Smooth muscle cell (in vitro differentiated cells): ENCODE measurements at regions not wholly inside any gene's neighbourhood (a gene's known extent, or its start where the extent isn't known, plus 50 kb on each side); places are given as distances from the start of the nearest gene placed in this dataset.
A peak's percentile ranks its signal among the peaks of the same experiment; 100 is the strongest.
"Not testable (repeated sequence)": the region's sequence is repeated elsewhere in the genome, so short reads cannot be mapped to it uniquely, and the experiment has no call there.

Source experiments
- DNase-seq: peaks from one replicate; lab custom pipeline; 2025; ENCODE audit not compliant: unreplicated experiment; lab: John Stamatoyannopoulos, UW
- H2AFZ ChIP-seq: fragments of 200-600 bp; sonication (generic); 2 replicates; pipeline ENCODE4 v1.6.0; 2016; ENCODE audit warnings: antibody characterized with exemption, low read depth, mild to moderate bottlenecking
- H3F3A ChIP-seq: fragments of 200-600 bp; sonication (generic); 2 replicates; pipeline ENCODE4 v1.6.0; 2017; ENCODE audit warnings: antibody characterized with exemption, low read depth
- H3K27ac ChIP-seq: fragments of 200-600 bp; sonication (generic); 2 replicates; pipeline ENCODE4 v1.5.1; 2016; ENCODE audit warnings: low read depth, mild to moderate bottlenecking
- H3K27me3 ChIP-seq: fragments of 200-600 bp; sonication (generic); 2 replicates; pipeline ENCODE4 v1.6.1; 2016; ENCODE audit warnings: low read depth, mild to moderate bottlenecking
- H3K36me3 ChIP-seq: fragments of 200-600 bp; sonication (generic); 2 replicates; pipeline ENCODE4 v1.5.1; 2016; ENCODE audit warnings: low read depth
- H3K4me1 ChIP-seq: fragments of 200-600 bp; sonication (generic); 2 replicates; pipeline ENCODE4 v1.5.1; 2016; ENCODE audit warnings: low read depth
- H3K4me2 ChIP-seq: fragments of 200-600 bp; sonication (generic); 2 replicates; pipeline ENCODE4 v1.6.0; 2016; ENCODE audit warnings: mild to moderate bottlenecking
- H3K4me3 ChIP-seq: fragments of 200-600 bp; sonication (generic); 2 replicates; pipeline ENCODE4 v1.5.1; 2016; ENCODE audit warnings: mild to moderate bottlenecking
- H3K79me2 ChIP-seq: fragments of 200-600 bp; sonication (generic); 2 replicates; pipeline ENCODE4 v1.6.0; 2016; ENCODE audit warnings: low read depth, mild to moderate bottlenecking
- H3K9ac ChIP-seq: fragments of 200-600 bp; sonication (generic); 2 replicates; pipeline ENCODE4 v1.6.0; 2016; ENCODE audit warnings: low read depth
- H3K9me3 ChIP-seq: fragments of 200-600 bp; sonication (generic); replicated peaks from 2 replicates; pipeline ENCODE4 v1.5.1; 2016; ENCODE audit warnings: low read depth
- H4K20me1 ChIP-seq: fragments of 200-600 bp; sonication (generic); 2 replicates; pipeline ENCODE4 v1.6.0; 2016; ENCODE audit warnings: low read depth
- CTCF ChIP-seq: fragments of 200-600 bp; sonication (generic); IDR thresholded peaks from 2 replicates; pipeline ENCODE4 v1.5.1; 2017; ENCODE audit warnings: borderline replicate concordance, mild to moderate bottlenecking, antibody characterized with exemption; ENCODE audit not compliant: insufficient read depth, poor library complexity, severe bottlenecking
- WGBS: methylation state at CpG from one replicate; pipeline ENCODE4 v1.1.7; 2016; ENCODE audit warnings: low lambda C conversion rate; 5-methylcytosine and 5-hydroxymethylcytosine counted together

DNA sequence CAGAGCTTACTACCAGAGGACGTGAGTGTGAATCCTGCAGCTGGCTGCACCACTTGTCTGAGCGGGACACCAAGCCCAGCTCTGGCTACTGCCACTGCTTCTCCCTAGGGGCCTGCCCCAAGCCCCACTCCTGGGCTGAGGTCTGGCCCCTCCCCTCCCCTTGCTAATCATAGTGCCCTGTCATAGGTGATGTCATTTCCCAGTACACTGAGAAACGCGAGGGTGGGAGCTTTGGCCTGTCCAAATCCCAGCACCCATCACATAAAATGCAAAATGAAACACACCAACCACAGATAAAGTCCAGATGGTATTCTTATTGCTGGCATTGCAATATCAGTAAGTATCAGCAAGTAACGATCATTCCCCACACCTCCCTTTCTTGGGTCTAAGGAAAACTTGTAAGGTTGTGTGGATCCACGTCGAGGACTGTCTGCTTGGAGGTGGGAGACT is 77.7 kb downstream of the TOMM20 start:
- TF ChIP-seq CTCF, result no peak
- Histone ChIP-seq H4K20me1 (no peaks in the 10 kb centered on the region), H3K4me3 (no peak overlapping the region), H3K36me3 (no peaks in the 10 kb centered on the region), H2AFZ (no peak overlapping the region), H3K9me3 (no peaks in the 10 kb centered on the region), H3K27me3 (no peaks in the 10 kb centered on the region), H3K9ac (peak overlapping the region; percentile 18), H3K4me1 (peaks cover 5% of the 10 kb centered on the region), H3K27ac (peak overlapping the region; percentile 66), H3F3A (peaks cover 6% of the 10 kb centered on the region), H3K79me2 (no peaks in the 10 kb centered on the region), H3K4me2 (peak overlapping the region; percentile 7)
- no peak for DNase-seq
- WGBS, result 36% methylated on average over 7 of the region's 7 CpGs

DNA sequence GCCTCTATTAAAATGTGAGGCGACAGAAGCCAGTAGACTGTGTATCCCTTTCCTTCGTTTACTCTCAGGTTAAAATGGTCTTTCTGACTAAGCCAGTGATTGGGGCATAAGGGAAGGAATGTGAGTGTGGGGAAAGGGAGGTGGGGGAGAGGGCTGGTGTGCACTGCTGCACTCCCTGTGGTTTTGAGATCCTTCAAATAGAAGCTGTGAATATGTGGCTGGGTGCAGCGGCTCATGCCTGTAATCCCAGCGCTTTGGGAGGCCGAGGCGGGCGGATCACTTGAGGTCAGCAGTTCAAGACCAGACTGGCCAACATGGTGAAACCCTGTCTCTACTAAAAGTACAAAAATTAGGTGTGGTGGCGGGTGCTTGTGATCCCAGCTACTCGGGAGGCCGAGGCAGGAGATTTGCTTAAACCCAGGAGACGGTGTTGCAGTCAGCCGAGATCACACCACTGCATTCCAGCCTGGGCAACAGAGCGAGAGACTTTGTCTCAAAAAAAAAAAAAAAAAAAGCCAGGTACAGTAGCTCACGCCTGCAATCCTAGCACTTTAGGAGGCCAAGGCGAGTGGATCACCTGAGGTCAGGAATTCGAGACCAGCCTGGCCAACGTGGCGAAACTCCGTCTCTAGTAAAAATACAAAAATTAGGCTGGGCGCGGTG is 78.8 kb downstream of the TOMM20 start:
- H3K36me3 ChIP-seq, H4K20me1 ChIP-seq, H3K79me2 ChIP-seq, H3K4me3 ChIP-seq, H3K4me1 ChIP-seq, H3K9me3 ChIP-seq, DNase-seq, H2AFZ ChIP-seq, H3F3A ChIP-seq, H3K27me3 ChIP-seq: not testable (repeated sequence)
- H3K27ac ChIP-seq, result peak overlapping the region; percentile 88
- peak overlapping the region; percentile 13 for H3K4me2 ChIP-seq
- H3K9ac ChIP-seq, result peak overlapping the region; percentile 7
- WGBS, result 51% methylated on average over 20 of the region's 21 CpGs

DNA sequence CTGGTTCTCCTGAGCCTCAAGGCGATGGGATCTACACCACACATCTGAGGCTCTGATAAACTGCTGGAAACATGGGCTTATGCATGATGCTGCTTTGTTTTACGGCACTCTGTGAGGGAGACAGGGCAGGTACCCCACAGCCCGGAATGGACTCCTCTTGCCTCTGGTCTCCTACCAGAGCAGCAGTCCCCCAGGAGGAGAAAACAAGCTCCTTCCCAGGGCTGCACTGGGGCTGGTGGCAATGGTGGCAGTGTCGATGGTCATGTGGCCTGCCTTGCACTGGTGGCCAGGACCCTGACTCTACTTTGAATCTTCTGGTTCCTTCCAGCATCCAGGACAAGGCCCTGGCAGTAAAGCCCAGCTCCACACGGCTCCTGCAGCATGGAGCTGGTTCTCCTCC is 79.4 kb downstream of the TOMM20 start:
- Histone ChIP-seq H3K4me2 (peak overlapping the region; percentile 13), H3K4me1 (peaks cover 5% of the 10 kb centered on the region), H3K36me3 (no peaks in the 10 kb centered on the region), H3K9ac (peak overlapping the region; percentile 7), H3K27me3 (no peaks in the 10 kb centered on the region), H3K4me3 (no peak overlapping the region), H2AFZ (no peak overlapping the region), H3K79me2 (no peaks in the 10 kb centered on the region), H3K27ac (peak overlapping the region; percentile 88), H3K9me3 (no peaks in the 10 kb centered on the region), H3F3A (peaks cover 8% of the 10 kb centered on the region), H4K20me1 (no peaks in the 10 kb centered on the region)
- TF ChIP-seq CTCF, result no peak
- DNase-seq, result no peak
- 83% methylated on average over 5 of the region's 5 CpGs for WGBS

GRCh38 chr1:235047331-235047871 is 81.2 kb downstream of the TOMM20 start:
- no peak for DNase-seq
- Histone ChIP-seq H2AFZ (no peak overlapping the region), H3K9ac (no peak overlapping the region)

More at GRCh38 chr1:235047331-235047871, 81.2 kb downstream of the TOMM20 start:
- Histone ChIP-seq H3K36me3 (no peaks in the 10 kb centered on the region), H3K9me3 (no peaks in the 10 kb centered on the region), H3K79me2 (no peaks in the 10 kb centered on the region), H3K27me3 (no peaks in the 10 kb centered on the region), H3K4me3 (no peak overlapping the region), H3K4me2 (peak overlapping the region; percentile 38), H3K4me1 (peaks cover 5% of the 10 kb centered on the region), H3F3A (peaks cover 8% of the 10 kb centered on the region), H3K27ac (peak overlapping the region; percentile 88), H4K20me1 (no peaks in the 10 kb centered on the region)
- WGBS, result 81% methylated on average over 6 of the region's 6 CpGs
- no peak for TF ChIP-seq CTCF
